HG03108 (cell line): ENCODE measurements at regions not wholly inside any gene's neighbourhood (a gene's known extent, or its start where the extent isn't known, plus 50 kb on each side); places are given as distances from the start of the nearest gene placed in this dataset.

Source experiments
- ATAC-seq: cut with Tn5 transposase; IDR thresholded peaks from one replicate; pipeline ENCODE4 v1.9.1; 2021; ENCODE audit warnings: moderate library complexity; ENCODE audit not compliant: unreplicated experiment

DNA sequence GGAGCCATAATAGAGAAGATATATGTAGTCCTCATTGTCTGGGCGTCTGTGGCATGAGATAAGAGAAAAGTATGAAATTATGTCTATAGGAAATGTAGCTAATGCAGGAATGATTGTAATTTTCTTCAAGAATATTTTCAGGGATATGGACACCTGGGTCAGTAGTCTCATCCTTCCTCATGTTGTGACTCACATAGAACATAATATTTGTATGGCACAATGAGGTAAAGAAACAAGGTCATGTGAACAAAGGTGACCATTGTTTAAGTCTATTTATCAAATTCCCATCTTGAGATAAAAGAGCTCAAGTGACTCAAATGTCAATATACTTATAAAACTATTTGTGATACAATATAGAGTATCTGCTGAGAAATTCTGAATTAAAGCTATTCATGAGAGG is 345.5 kb upstream of the ROBO1 start:
- no peak for ATAC-seq

DNA sequence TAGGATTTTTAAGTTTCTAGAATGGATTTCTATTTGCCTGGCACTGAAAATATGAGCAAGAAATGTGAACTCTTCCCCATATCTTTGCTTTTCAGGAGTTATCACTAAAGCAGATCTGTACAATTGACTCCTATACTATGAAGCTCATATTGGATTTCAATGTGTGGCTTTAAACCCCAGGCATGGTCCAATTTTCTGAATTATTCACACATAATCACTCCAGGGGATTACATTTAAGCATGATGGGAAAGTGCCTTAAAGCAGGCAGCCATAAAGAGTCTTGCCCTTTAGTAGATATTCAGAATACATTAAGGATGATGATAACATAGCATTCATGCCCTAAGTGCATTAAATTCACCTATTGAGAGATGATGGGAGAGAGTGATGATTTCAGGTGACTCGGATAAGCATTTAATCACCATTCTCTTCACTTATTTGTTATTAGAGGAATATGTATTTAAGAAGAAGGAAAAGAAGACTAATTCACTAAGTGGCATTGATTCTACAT is 331.8 kb upstream of the ROBO1 start:
- ATAC-seq, result no peak

DNA sequence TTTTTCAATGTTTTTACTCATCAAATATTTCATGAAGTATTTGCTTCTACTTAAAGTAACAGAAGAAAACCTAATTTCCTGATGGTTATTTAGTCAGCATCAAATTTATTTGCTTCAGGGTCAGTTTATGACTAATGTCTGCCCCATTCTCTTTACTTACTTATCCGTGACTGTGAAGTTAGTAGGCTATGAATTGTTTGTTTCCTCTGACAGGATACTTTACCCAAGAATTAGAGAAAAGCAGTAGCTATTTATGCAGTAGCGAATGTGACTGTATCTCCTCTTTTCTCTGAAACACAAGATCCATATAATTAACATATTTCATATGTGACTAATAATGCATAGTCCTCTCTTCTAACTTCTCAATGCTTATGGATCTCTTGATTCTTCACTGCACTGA is 329.9 kb upstream of the ROBO1 start:
- ATAC-seq, result no peak

DNA sequence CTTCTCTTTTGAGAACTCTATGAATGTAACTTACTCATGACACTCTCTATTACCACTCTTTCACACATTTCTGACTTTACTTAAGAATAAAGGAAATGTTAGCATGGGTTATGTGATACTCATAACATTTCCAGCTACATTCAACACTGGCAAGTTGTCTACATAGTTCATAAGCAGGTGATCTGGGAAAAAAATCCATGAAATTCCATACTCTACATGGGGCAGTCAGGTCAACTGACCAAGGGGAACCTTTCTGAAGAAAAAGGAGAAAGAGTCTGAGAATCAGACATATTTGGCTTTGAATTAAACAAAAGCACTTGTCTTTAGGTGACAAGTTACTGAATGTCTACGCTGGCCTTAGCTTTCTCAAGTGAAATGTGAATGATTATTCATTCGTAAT is 329.1 kb upstream of the ROBO1 start:
- ATAC-seq, result no peak

DNA sequence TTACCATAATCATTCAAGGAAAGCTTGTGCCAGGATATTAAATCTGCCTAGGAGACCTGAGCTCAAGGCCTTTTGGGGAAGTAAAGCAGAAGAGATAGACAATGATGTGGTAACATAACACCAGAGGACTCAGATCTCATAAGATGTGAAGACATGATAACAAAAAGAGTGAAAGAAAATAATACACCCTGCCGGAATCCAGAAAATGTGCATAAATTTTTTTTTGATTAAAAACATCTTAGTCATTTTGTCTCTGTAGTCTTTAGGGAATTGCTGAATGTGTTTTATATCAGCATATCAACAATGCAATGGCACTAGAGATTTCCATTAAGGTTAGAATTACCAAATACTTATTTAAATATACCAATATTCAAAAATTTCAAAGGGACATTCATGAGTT is 326.8 kb upstream of the ROBO1 start:
- no peak for ATAC-seq

DNA sequence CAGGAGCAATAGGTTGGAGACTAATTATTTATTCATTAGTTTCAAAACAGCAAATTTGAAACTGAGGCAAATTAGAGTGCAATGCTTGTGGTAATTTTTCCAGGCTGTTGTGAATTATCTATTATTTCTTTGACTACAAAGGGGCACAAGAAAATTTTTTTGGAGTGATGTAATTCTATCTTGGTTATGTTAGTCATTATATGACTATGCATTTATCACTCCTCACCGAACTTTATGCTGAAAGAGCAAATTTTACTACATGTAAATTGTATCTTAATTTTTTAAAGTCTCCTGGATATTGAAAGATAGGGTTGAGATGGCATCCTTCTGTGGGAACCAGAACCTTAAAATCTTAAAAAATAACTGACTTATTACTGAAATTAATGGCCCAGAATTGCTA is 320.0 kb upstream of the ROBO1 start:
- ATAC-seq, result no peak

DNA sequence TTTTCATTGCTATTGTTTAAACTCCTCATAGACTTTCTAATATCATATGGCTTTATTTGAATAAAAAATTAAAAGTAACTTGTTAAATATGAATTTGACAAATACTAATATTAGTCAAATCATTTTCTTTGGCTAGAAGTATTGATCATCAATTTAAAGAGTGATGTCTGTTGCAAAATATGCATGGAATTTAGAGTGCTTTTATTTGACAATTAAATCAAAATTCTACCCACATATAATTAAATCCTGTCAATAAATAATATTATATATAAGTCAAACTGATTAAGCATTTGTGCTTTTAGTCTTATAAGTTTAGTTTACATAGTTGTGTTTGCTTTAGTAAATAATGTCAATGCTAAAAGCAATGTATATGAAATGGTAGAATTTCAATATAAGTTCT is 318.6 kb upstream of the ROBO1 start:
- ATAC-seq, result no peak

DNA sequence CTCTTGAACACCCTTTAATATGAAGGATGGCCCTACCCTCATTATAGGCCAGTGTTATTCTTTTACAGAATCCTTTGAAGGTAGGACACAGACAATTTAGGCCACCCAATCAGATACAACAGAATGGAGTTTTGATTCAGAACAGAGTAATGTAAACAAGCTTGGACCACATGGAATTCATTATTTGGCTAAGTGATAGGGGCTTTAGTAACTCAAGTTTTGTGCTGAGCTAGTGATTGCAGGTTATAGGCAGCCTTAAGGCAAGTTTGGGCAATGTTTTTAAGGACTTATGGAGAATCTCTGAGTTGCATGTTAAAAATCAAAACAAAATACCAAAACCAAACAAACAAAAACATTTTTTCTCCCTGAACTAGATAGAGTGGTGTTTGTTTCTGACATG is 312.1 kb upstream of the ROBO1 start:
- ATAC-seq, result no peak

DNA sequence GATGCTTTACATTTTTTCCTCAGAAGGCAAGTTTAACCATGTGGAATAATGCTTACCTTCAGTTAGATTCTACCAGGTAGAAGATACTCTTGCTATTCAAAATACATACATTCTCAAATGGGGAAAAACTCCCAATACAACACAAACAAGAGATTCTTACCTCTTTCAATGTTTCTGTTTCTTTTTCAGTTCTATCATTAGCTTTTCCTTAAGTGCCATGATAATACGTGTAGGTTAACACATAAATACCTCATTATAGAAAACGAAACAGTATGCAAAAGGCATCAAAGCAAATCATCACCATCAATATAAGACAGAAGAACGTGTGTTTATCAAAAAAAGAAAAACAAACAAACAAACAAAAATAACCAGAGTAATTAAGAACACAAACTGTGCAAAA is 300.7 kb upstream of the ROBO1 start:
- ATAC-seq, result no peak

DNA sequence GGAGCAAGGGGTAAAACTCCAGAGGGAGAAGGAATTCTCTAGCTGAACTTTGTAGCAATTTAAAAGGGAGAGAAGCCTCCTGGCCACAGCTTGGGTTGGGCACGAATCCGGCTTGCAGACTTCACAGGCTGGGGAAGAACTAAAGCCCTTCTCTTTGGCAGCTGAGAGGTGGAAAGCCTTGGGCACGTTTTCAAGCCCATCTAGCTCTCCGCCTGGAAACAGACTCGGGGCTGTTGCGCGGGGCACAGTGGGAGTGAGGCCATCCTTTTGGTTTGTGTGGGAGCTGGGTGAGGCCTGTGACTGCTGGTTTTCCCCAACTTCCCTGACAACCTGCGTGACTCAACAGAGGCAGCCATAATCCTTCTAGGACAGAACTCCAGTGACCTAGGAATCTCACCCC is 295.7 kb upstream of the ROBO1 start:
- no peak for ATAC-seq

DNA sequence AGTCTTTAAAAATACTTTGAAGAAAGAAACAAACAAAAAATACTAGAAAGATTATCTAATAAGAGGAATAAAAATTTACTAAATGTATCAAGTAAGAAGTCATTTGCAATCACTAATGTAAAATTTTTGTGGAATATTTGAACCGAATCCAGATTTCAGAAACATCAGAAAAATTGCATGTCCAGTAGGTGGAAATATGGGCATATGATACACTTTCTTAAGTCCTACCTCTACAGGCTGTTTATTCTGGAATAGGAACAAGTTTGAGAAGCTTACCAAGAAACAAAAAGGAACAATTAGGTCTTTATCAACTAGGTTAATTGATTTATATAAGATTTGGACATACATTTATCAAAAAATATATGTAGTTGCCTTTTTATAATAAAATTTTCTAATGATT is 292.9 kb upstream of the ROBO1 start:
- no peak for ATAC-seq

DNA sequence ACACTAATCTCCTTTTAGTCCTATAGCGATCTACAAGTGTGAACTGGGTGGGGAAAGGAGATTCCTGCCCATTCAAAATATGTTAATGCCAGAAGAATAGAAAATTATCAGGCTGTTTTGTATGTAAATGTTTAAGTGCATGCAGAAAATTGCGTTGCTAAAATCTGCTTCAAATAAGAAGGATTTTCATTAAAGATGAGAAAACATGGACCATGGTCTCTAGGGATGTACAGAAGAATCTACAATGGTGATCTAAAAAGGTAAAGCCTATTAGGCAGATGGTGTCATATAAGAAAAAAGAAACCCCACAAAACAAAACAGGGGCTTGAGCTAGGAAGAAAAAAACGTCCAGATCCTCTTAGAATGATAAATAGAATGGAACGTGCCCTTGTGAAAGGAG is 287.5 kb upstream of the ROBO1 start:
- ATAC-seq, result no peak

DNA sequence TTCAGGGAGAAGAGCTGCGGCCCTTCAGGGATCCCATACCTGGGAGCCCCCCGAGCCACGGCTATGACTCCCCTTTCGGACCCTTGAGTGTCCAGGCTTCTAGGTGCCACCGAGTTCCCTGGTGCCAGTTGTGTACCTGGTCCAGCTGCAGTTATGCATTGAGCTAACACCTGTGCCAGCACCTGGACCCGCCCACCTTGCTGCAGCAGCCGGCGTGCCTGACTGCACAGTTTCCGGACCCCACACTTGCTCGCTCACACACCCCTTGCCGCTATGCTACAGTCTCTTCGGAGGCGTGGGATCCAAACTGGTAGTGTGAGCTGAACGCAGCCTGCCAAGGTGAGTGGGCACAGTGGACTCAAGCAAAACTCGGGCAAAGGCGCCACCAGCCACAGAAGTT is 284.5 kb upstream of the ROBO1 start:
- no peak for ATAC-seq

DNA sequence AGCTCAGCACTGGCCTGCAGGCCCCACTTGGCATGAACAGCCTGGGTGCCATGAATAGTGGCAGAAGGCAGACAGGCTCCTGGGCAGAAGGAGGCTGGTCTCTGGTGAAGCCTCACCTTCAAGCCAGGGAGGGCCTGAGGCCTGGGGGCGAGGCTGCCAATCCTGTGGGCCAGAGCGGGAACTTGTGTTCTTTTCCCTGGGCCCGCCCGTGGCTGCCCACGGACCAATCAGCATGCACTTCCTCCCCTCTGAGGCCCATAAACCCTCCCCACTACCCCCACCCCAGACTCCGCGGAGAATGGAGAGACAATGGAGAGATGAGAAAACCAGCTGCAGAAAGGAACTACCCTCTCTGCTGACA is 283.8 kb upstream of the ROBO1 start:
- ATAC-seq, result no peak

DNA sequence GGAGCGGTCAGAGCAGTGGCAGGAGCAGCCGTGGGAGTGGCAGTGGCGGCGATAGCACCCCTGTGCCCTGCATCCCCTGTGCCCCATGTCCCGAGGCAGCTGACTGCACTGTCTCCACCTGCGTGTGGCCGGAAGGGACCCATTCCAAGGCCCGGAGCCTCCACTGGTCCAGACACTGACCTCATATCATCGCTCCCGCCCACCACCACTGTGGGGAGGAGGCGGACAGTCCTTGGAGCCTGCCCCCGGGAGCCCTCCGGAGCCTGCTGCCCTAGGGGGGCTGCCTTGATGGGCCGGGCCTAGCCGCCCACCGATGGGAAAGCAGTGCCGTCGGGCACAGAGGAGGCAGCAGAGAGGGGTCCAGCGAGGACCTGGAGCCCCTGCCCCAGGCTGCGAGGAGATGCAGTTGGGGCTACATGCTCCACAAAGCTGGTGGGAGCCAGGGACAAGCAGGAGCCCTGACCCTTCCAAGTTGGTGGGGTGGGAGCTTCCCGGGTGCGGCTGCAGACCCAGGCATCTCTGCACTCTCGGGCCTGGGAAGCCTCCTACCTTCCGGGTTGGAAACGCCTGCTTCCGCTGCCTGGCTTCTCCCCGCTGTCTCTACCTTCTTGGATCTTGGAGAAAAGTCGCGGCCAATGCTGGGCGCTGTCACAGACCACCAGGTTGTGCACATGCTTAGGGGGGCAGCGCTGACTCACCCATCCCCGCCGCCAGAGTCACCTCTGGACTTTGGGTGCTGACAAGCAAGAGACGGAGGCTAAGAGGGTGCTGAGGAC is 283.2 kb upstream of the ROBO1 start:
- ATAC-seq, result no peak

DNA sequence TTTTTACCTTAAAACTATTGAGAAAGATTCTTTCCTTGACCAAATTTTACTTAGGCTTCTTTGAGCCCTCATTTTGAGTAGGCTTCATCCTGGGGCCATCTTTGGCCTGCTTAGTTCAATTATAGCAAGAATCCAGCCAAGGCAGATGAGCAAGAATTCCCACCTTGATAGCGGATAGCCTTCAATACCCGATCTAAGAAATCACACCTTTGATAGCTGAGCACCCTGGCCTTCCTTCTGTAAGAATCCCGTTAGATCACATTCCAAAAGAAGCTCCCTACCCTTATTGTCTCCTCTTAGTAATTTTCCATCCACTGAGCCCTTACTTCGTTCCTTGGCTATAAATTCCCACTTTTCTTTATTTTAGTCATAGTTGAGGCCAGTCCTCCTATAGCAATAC is 275.4 kb upstream of the ROBO1 start:
- no peak for ATAC-seq

DNA sequence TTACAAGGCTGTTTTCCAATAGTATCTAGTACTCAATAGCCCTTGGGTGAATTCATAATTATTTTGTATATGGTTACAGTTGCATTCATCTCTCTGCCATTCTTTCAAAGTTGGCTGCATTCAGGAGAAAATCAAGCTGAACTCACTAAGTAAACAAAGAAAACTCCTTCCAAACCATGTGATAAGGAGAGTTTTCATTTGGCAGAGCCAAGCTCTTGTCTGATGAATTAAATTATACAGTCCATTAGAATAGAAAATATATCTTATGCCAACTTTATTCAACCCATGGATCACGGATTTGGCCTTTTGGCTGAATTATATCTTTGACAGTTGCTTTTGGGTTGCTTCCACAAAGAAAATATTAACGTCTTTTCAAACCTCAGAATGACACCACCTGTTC is 272.3 kb upstream of the ROBO1 start:
- no peak for ATAC-seq

DNA sequence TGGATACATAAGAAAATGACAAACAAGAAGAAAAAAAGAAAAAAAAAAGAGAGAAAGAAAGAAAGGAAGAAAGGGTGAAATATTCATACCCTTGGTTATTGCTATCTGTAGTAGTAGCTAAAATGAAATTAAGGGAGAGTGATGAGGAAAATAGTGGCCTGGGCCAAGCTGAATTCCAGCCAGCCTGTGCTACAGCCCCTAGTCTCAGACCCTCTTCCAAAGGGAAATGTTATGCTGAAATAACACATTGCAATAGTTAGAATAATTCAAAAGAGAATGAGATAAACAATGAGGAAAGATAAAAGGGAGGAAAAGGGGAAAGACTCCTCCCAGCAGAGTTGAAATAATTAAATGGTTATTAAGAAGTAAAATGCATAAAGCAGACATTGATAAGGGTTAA is 268.4 kb upstream of the ROBO1 start:
- ATAC-seq, result no peak

DNA sequence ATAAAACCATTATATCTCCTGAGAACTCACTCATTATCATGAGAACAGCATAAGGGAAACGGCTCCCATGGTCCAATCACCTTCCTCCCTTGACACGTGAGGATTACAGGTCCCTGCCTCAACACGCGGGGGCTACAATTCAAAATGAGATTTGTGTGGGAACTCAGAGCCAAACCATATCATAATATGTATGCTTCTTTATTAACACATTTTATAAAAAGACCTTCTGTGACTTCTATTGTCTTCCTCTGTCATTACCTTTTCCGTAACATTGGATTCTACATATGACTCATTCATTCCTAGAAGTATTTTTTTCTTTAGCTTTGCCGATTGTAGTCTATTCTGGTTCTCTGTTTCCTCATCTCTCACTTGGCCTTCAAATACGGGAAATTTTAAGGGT is 267.2 kb upstream of the ROBO1 start:
- no peak for ATAC-seq

DNA sequence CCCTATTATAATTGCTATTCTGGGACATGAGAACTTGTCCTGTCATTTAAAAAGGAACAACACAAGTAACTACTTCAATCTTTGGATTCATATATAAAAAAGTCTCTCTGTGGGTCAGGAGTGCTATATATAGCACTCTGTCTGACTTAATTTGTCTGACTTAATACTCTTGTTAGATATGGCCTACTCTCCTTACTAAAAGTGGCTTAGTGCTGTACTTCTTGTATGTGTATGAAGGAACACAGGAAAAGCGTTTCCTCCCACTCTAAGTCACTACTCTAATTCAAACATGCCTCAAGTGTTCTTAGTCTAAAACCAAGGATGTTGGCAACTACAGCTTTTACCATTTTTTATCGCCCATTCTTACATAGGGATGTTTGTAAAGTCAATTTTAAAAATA is 255.2 kb upstream of the ROBO1 start:
- ATAC-seq, result no peak

DNA sequence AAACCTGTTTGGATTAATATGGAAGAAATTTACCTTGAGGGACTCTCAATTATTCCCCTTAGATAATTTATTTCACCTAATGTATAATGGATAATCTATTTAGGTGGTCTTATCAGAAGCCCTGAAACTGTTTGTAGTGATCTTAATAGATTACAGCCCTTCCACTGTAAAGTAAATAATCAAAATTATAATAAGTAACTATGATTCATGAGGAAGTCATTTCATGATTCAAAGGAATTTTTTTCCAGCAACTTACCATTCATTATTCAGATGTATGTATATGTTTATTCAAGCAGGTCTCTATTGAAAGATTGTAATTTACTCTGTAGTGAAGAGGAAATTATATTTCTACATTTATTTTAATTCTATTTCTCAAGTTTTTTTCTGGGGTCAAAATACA is 250.6 kb upstream of the ROBO1 start:
- no peak for ATAC-seq

DNA sequence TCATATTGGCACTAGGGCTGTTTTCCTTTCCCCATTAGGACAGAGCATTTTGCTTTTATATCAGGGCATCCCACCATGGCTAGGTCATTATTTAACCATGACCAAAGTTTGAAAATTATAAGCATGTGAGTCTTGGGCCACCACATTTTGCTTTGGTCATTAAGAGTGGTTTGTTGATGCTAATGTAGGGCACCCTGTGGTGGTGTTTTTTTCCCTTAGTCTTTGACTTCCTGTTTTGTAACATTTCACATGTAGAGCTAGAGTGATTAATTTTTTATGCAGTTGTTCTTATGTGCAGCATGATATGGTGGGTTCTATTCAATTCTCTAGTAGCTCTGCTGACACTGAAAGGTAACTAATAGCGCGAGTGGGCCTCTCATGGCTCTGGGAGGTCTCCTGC is 249.6 kb upstream of the ROBO1 start:
- ATAC-seq, result no peak

DNA sequence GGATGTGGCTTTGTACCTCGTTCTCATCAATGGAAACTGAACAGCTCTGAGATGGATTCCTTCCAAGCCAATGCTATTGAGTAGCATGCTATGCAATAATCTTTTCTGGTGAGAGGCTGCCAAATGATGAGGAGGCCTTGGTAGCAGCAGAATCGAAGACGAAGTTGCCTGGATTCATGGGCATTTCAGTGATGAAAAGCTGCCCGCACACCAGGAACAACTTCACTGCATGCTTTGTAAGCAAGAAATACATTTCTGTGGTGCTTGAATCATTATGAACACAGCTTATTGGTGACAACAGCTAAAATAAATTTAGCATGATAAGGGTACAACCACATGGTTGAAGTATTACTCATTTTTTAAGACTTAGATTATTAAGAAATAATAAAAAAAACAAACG is 246.8 kb upstream of the ROBO1 start:
- no peak for ATAC-seq
